Endothelial cell of umbilical vein (primary cell): ENCODE measurements at regions not wholly inside any gene's neighbourhood (a gene's known extent, or its start where the extent isn't known, plus 50 kb on each side); places are given as distances from the start of the nearest gene placed in this dataset.

ENCODE experiments used
- BruUV-seq: library from RNA; stranded (reverse); fragments of 400-500 nt; replicated peaks from 2 replicates; lab custom pipeline; 2021; lab: Mats Ljungman, UMichigan
- CTCF ChIA-PET: fragments of 300-600, 350-600 bp; sonication (Branson Sonifier 250); formaldehyde crosslinking; loops from one replicate; lab custom pipeline; 2021; ENCODE audit warnings: antibody characterized with exemption, inconsistent platforms; lab: Charles Lee
- POLR2A ChIA-PET: fragments of 300-600, 350-600 bp; sonication (Branson Sonifier 250); formaldehyde crosslinking; loops from one replicate; lab custom pipeline; 2021; ENCODE audit warnings: antibody characterized with exemption, inconsistent platforms; lab: Charles Lee
- DNase-seq: peaks from one replicate; pipeline ENCODE4 v3.0.0-alpha.2; 2011; ENCODE audit warnings: low read depth, low spot score
- FAIRE-seq: peaks from 2 replicates; lab custom pipeline; 2011; peaks lifted over from hg19 to GRCh38; lab: Jason Lieb, UNC
- H2AFZ ChIP-seq: 2 replicates; pipeline ENCODE4 v1.6.0; 2012; ENCODE audit warnings: low read depth, low read length, control low read depth, inconsistent platforms
- H3K27ac ChIP-seq: 2 replicates; pipeline ENCODE4 v1.5.1; 2011; ENCODE audit warnings: low read depth, mild to moderate bottlenecking, control low read depth, low read length, moderate library complexity; ENCODE audit not compliant: insufficient read depth
- H3K27me3 ChIP-seq, 2 experiments: 2 replicates each; pipeline versions ENCODE4 v1.6.0 to v1.6.1; 2011; ENCODE audit warnings: low read length in 2 of 2, mixed read lengths in 1 of 2; ENCODE audit not compliant: control insufficient read depth in 2 of 2, insufficient read depth in 2 of 2
- H3K36me3 ChIP-seq, 2 experiments: 2 replicates in 1 of 2; 3 replicates in 1 of 2; pipeline ENCODE4 v1.5.1; 2011; ENCODE audit warnings: low read length in 2 of 2, mild to moderate bottlenecking in 1 of 2, moderate library complexity in 1 of 2; ENCODE audit not compliant: control insufficient read depth in 2 of 2, insufficient read depth in 2 of 2; ENCODE audit errors: extremely low read depth in 1 of 2
- H3K4me1 ChIP-seq: 3 replicates; pipeline ENCODE4 v1.5.1; 2011; ENCODE audit warnings: mild to moderate bottlenecking, low read length; ENCODE audit not compliant: control insufficient read depth, insufficient read depth; ENCODE audit errors: extremely low read depth
- H3K4me2 ChIP-seq: 2 replicates; pipeline ENCODE4 v1.6.1; 2011; ENCODE audit warnings: low read length, control low read depth, mixed read lengths; ENCODE audit not compliant: insufficient read depth
- H3K4me3 ChIP-seq, 3 experiments: fragments of 200-600 bp in 1 of 3; sonication (generic), shearing (Covaris generic) in 1 of 3; replicated peaks in 1 of 3; 2 replicates each; pipeline ENCODE4 v1.5.1; 2011 to 2016; ENCODE audit warnings: control low read depth in 3 of 3, low read length in 3 of 3, mild to moderate bottlenecking in 2 of 3, inconsistent platforms in 1 of 3, low read depth in 1 of 3, moderate library complexity in 1 of 3; ENCODE audit not compliant: insufficient read depth in 1 of 3
- H3K79me2 ChIP-seq: 2 replicates; pipeline ENCODE4 v1.6.0; 2012; ENCODE audit warnings: low read length, inconsistent platforms; ENCODE audit not compliant: control insufficient read depth, insufficient read depth
- H3K9ac ChIP-seq: replicated peaks from 2 replicates; pipeline ENCODE3; 2011; ENCODE audit warnings: low read length, control low read depth; ENCODE audit not compliant: insufficient read depth; ENCODE audit errors: extremely low read depth
- H3K9me1 ChIP-seq: replicated peaks from 3 replicates; pipeline ENCODE4 v1.6.0; 2011; ENCODE audit warnings: mild to moderate bottlenecking, low read length; ENCODE audit not compliant: control insufficient read depth, insufficient read depth; ENCODE audit errors: extremely low read depth
- H3K9me3 ChIP-seq: replicated peaks from 2 replicates; pipeline ENCODE4 v1.5.1; 2012; ENCODE audit warnings: low read length, inconsistent platforms; ENCODE audit not compliant: control insufficient read depth, insufficient read depth
- H4K20me1 ChIP-seq: replicated peaks from 2 replicates; pipeline ENCODE3; 2011; ENCODE audit warnings: mild to moderate bottlenecking, low read length; ENCODE audit not compliant: control insufficient read depth, insufficient read depth; ENCODE audit errors: extremely low read depth
- CTCF ChIP-seq, 2 donors: IDR thresholded peaks; 1 replicate in 1 of 2; 2 replicates in 1 of 2; pipeline ENCODE4 v1.5.1; 2011; ENCODE audit warnings: low read length in 2 of 2, mild to moderate bottlenecking in 2 of 2, moderate library complexity in 2 of 2, control low read depth in 1 of 2, inconsistent platforms in 1 of 2, low read depth in 1 of 2; ENCODE audit not compliant: insufficient read depth in 1 of 2; ENCODE audit errors: extremely low read depth in 1 of 2
- EZH2 ChIP-seq: IDR thresholded peaks from 2 replicates; pipeline ENCODE4 v1.6.1; 2012; ENCODE audit warnings: borderline replicate concordance, low read depth, mild to moderate bottlenecking, moderate library complexity, low read length, inconsistent platforms; ENCODE audit not compliant: severe bottlenecking
- GATA2 ChIP-seq: IDR thresholded peaks from 2 replicates; pipeline ENCODE4 v1.7.0; 2011; ENCODE audit warnings: low read depth, mild to moderate bottlenecking, moderate library complexity, mixed read lengths, low read length; ENCODE audit not compliant: insufficient read length, insufficient read depth
- JUN ChIP-seq: IDR thresholded peaks from 2 replicates; pipeline ENCODE4 v1.6.1; 2011; ENCODE audit warnings: borderline replicate concordance, low read depth; ENCODE audit not compliant: insufficient read length, insufficient read depth
- MAX ChIP-seq: IDR thresholded peaks from 2 replicates; pipeline ENCODE4 v1.6.1; 2011; ENCODE audit not compliant: insufficient read depth, insufficient read length
- MYC ChIP-seq: IDR thresholded peaks from one replicate; pipeline ENCODE4 v1.6.1; 2011; ENCODE audit warnings: mild to moderate bottlenecking, low read depth, low read length
- POLR2A ChIP-seq: IDR thresholded peaks from 2 replicates; pipeline ENCODE4 v1.6.1; 2012; ENCODE audit warnings: low read depth, mild to moderate bottlenecking, control low read depth, low read length
- POLR2AphosphoS5 ChIP-seq: IDR thresholded peaks from 2 replicates; pipeline ENCODE4 v1.6.1; 2012; ENCODE audit warnings: low read depth, mild to moderate bottlenecking, control low read depth, low read length, moderate library complexity; ENCODE audit not compliant: insufficient read depth
- dilution Hi-C: fragments of 300-500 bp; cut with MboI; formaldehyde crosslinking; loops from one replicate; pipeline ENCODE4 v1.15.0; 2019; ENCODE audit warnings: low sequenced_read_pairs; ENCODE audit not compliant: extremely low pct_ligation_motif_present
- intact Hi-C: fragments of 100-400 bp; cut with micrococcal nuclease; formaldehyde crosslinking; loops from one replicate; pipeline ENCODE4 v1.10.0; 2022

- dilution Hi-C loops, result no loop called here
- Histone ChIP-seq H3K27me3 (no peaks in the 10 kb centered on the region), H2AFZ (no peak overlapping the region), H3K9me3 (no peaks in the 10 kb centered on the region), H3K9ac (no peak overlapping the region), H3K4me2 (no peak overlapping the region), H3K27ac (no peak overlapping the region), H4K20me1 (no peaks in the 10 kb centered on the region), H3K79me2 (no peaks in the 10 kb centered on the region), H3K4me3 (no peak overlapping the region), H3K4me1 (peaks cover 30% of the 10 kb centered on the region), H3K36me3 (no peaks in the 10 kb centered on the region), H3K9me1 (no peaks in the 10 kb centered on the region)
- POLR2A ChIA-PET, result interaction anchor here (0.7 kb wide), 1 partner anchor 136 kb away, joined by 6 read pairs; no protein-coding TSS in a partner anchor
- CTCF ChIA-PET, result interaction anchor here (1.1 to 1.5 kb wide), 3 partner anchors 13 to 107 kb away, joined by 4 to 5 read pairs (median 4); no protein-coding TSS in a partner anchor
- DNase-seq (no peak), FAIRE-seq (peak; percentile 44)
- intact Hi-C loops, result loop anchor here (2.0 kb wide), 1 partner anchor 168 kb away; no protein-coding TSS in a partner anchor
- no TSS peak for BruUV-seq
- TF ChIP-seq GATA2, result no peak
- TF ChIP-seq JUN, result no peak
- TF ChIP-seq MAX, result no peak
- no peak for TF ChIP-seq EZH2
- no peak for TF ChIP-seq CTCF (IDR thresholded peaks at IDR 0.05; ENCODE audit: extremely low read depth in 1 of 2, insufficient read depth in 1 of 2, low read depth in 1 of 2, low read length in 2 of 2)
- no peak for TF ChIP-seq POLR2A
- TF ChIP-seq MYC, result no peak
- TF ChIP-seq POLR2AphosphoS5, result no peak
Measured at GRCh38 chr2:207227062-207227748, 61.5 kb upstream of the KLF7 start.
